SK-N-MC (cell line): ENCODE measurements at regions not wholly inside any gene's neighbourhood (a gene's known extent, or its start where the extent isn't known, plus 50 kb on each side); places are given as distances from the start of the nearest gene placed in this dataset.

Experiments used
- EZH2 ChIP-seq: fragments of 200-600 bp; sonication (generic); IDR thresholded peaks from one replicate; pipeline ENCODE4 v1.6.1; 2017; ENCODE audit warnings: antibody characterized with exemption
- FOXP2 ChIP-seq: optimal IDR thresholded peaks from 2 replicates; pipeline ENCODE3; 2011; ENCODE audit warnings: mild to moderate bottlenecking, moderate library complexity; ENCODE audit not compliant: insufficient read depth; ENCODE audit errors: extremely low read length, control extremely low read depth
- POLR2AphosphoS5 ChIP-seq: IDR thresholded peaks from 2 replicates; pipeline ENCODE4 v1.6.1; 2012; ENCODE audit warnings: mild to moderate bottlenecking, low read depth, low read length, borderline replicate concordance

DNA sequence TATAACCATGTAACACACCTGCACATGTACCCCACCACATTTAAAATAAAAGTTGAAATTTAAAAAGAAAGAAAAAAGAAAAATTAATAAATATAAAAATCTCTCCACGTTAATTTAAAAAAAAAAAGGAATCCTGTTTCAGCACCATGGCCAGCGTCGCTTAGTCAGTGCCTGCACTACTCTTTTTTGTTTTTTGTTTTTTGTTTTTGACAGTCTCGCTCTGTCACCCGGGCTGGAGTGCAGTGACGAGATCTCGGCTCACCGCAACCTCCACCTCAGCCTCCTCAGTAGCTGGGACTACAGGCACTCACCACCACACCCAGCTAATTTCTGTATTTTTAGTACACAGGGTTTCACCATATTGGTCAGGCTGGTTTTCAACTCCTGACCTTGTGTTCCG is 835.9 kb downstream of the UQCRFS1 start:
- TF ChIP-seq EZH2 (no peak), POLR2AphosphoS5 (no peak), FOXP2 (no peak)
